DND-41 (cell line): ENCODE measurements at regions not wholly inside any gene's neighbourhood (a gene's known extent, or its start where the extent isn't known, plus 50 kb on each side); places are given as distances from the start of the nearest gene placed in this dataset.

Source experiments
- ATAC-seq: fragments of 200-7000 bp; cut with Tn5 transposase; 3 replicates; pipeline ENCODE4 v1.9.1; 2021; ENCODE audit warnings: low read depth; ENCODE audit not compliant: insufficient read depth
- DNase-seq: peaks from one replicate; pipeline ENCODE4 v3.0.0-alpha.2; 2020
- H2AFZ ChIP-seq: 2 replicates; pipeline ENCODE4 v1.6.0; 2012; ENCODE audit warnings: low read depth, low read length
- H3K27ac ChIP-seq: 2 replicates; pipeline ENCODE4 v1.5.1; 2012; ENCODE audit warnings: low read length, inconsistent platforms
- H3K27me3 ChIP-seq: fragments of 200-600 bp; sonication (generic); 2 replicates; pipeline ENCODE4 v1.6.0; 2012; ENCODE audit warnings: low read length, mild to moderate bottlenecking, inconsistent platforms; ENCODE audit not compliant: insufficient read depth, poor library complexity
- H3K36me3 ChIP-seq: 2 replicates; pipeline ENCODE4 v1.5.1; 2012; ENCODE audit warnings: low read length, inconsistent platforms; ENCODE audit not compliant: insufficient read depth
- H3K4me1 ChIP-seq: 2 replicates; pipeline ENCODE4 v1.5.1; 2012; ENCODE audit warnings: mild to moderate bottlenecking, low read length; ENCODE audit not compliant: insufficient read depth
- H3K4me2 ChIP-seq: 2 replicates; pipeline ENCODE4 v1.6.0; 2012; ENCODE audit warnings: mild to moderate bottlenecking, moderate library complexity, low read length, inconsistent platforms; ENCODE audit not compliant: insufficient read depth
- H3K4me3 ChIP-seq, 2 experiments: fragments of 200-600 bp in 1 of 2; shearing (Covaris generic) in 1 of 2; 2 replicates each; pipeline ENCODE4 v1.5.1; 2012 to 2016; ENCODE audit warnings: inconsistent platforms in 2 of 2, low read length in 2 of 2, mild to moderate bottlenecking in 2 of 2, low read depth in 1 of 2, moderate library complexity in 1 of 2
- H3K79me2 ChIP-seq: 2 replicates; pipeline ENCODE4 v1.6.0; 2012; ENCODE audit warnings: low read length, inconsistent platforms; ENCODE audit not compliant: insufficient read depth
- H3K9ac ChIP-seq: 2 replicates; pipeline ENCODE4 v1.6.0; 2012; ENCODE audit warnings: low read depth, mild to moderate bottlenecking, inconsistent platforms, low read length, moderate library complexity
- H3K9me3 ChIP-seq: 2 replicates; pipeline ENCODE4 v1.5.1; 2012; ENCODE audit warnings: low read length, moderate library complexity, mild to moderate bottlenecking, inconsistent platforms; ENCODE audit not compliant: insufficient read depth, severe bottlenecking
- H4K20me1 ChIP-seq: 2 replicates; pipeline ENCODE4 v1.6.0; 2012; ENCODE audit warnings: low read length; ENCODE audit not compliant: insufficient read depth
- EZH2 ChIP-seq: IDR thresholded peaks from 3 replicates; pipeline ENCODE4 v1.6.1; 2012; ENCODE audit warnings: borderline replicate concordance, low read depth, mild to moderate bottlenecking, moderate library complexity, low read length, inconsistent platforms; ENCODE audit not compliant: severe bottlenecking
- TF ChIP-seq, protein P1 (sequence below): IDR thresholded peaks from 2 replicates; pipeline ENCODE4 v1.5.1; 2012; ENCODE audit warnings: borderline replicate concordance, low read length, moderate library complexity, mild to moderate bottlenecking; ENCODE audit not compliant: poor library complexity, severe bottlenecking; ENCODE audit errors: extremely low read depth

DNA sequence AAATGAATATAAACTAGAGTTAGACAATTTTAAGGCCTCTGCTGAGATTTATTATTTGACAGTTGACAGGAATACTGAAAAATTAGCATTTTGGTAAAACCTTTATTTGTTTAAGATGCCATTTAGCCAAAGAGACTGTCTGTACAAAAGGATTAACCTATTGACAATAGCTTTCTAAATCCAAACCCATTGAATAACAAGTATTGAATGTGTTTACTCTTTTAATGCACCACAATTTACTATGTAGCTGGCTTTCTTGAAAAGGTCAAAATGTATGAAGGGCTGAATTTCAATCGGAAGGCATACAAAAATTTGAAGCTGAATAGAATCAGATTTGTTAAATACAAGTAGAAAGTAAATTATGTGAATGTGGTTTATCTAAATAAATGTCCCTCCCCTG is 374.5 kb downstream of the TEX13C start:
- Histone ChIP-seq H4K20me1 (no peaks in the 10 kb centered on the region), H3K4me3 (no peak overlapping the region), H3K9ac (no peak overlapping the region), H3K36me3 (no peaks in the 10 kb centered on the region), H3K9me3 (no peaks in the 10 kb centered on the region), H3K79me2 (no peaks in the 10 kb centered on the region), H2AFZ (no peak overlapping the region), H3K4me1 (no peaks in the 10 kb centered on the region), H3K4me2 (no peak overlapping the region), H3K27me3 (no peaks in the 10 kb centered on the region), H3K27ac (no peak overlapping the region)
- no peak for TF ChIP-seq EZH2
- TF ChIP-seq, protein P1, sequence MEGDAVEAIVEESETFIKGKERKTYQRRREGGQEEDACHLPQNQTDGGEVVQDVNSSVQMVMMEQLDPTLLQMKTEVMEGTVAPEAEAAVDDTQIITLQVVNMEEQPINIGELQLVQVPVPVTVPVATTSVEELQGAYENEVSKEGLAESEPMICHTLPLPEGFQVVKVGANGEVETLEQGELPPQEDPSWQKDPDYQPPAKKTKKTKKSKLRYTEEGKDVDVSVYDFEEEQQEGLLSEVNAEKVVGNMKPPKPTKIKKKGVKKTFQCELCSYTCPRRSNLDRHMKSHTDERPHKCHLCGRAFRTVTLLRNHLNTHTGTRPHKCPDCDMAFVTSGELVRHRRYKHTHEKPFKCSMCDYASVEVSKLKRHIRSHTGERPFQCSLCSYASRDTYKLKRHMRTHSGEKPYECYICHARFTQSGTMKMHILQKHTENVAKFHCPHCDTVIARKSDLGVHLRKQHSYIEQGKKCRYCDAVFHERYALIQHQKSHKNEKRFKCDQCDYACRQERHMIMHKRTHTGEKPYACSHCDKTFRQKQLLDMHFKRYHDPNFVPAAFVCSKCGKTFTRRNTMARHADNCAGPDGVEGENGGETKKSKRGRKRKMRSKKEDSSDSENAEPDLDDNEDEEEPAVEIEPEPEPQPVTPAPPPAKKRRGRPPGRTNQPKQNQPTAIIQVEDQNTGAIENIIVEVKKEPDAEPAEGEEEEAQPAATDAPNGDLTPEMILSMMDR, result no peak
- ATAC-seq (no peak), DNase-seq (no peak)

DNA sequence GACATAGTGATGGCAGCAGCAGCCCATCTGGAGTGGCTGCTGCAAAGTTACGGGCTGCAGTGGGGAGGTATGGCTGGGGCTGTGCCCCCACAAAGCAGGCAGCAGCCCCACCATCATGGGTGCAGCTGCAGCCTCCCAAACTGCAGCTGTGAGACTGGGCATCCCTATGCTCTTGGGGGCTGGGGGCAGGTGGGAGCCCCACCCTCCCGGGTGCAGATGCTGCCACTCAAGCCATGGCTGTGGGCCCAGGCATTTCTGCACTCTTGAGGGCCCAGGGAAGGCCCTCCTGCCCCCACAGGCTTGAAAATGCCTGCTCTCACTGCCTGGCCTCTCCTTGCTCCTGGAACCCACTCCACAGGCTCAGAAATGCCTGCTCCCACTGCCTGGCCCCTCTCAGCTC is 389.4 kb downstream of the TEX13C start:
- DNase-seq (no peak), ATAC-seq (no peak)
- Histone ChIP-seq H3K9me3 (no peaks in the 10 kb centered on the region), H3K4me2 (no peak overlapping the region), H2AFZ (no peak overlapping the region), H3K4me3 (no peak overlapping the region), H4K20me1 (no peaks in the 10 kb centered on the region), H3K36me3 (no peaks in the 10 kb centered on the region), H3K9ac (no peak overlapping the region), H3K27me3 (no peaks in the 10 kb centered on the region), H3K4me1 (no peaks in the 10 kb centered on the region), H3K27ac (no peak overlapping the region), H3K79me2 (no peaks in the 10 kb centered on the region)
- no peak for TF ChIP-seq EZH2
- TF ChIP-seq, protein P1, result no peak

DNA sequence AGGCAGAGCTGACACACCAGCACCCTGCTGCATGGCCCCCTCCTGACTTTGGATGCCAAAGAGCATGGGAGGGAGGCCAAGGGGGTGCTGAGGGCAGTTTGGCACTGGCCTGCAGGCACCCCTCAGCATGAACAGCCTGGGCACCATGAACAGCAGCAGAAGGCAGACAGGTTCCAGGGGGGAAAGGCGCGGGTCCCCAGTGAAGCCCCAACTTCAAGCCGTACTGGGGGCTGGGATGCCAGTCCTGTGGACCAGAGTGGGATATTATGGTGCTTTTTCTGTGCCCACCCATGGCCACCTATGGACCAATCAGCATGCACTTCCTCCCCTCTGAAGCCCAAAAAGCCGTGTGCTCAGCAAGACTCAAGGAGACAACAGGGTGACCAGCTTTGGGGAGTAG is 389.9 kb downstream of the TEX13C start:
- ATAC-seq, result no peak
- no peak for DNase-seq
- no peaks in the 10 kb centered on the region for H3K79me2 ChIP-seq
- H3K27ac ChIP-seq, result no peak overlapping the region
- no peaks in the 10 kb centered on the region for H3K4me1 ChIP-seq
- no peak overlapping the region for H3K9ac ChIP-seq
- no peaks in the 10 kb centered on the region for H3K36me3 ChIP-seq
- TF ChIP-seq EZH2, result no peak
- TF ChIP-seq, protein P1, result no peak
- no peaks in the 10 kb centered on the region for H4K20me1 ChIP-seq
- H2AFZ ChIP-seq, result no peak overlapping the region
- no peak overlapping the region for H3K4me2 ChIP-seq
- H3K27me3 ChIP-seq, result no peaks in the 10 kb centered on the region
- no peak overlapping the region for H3K4me3 ChIP-seq
- H3K9me3 ChIP-seq, result no peaks in the 10 kb centered on the region
